ENCODE measurements at regions not wholly inside any gene's neighbourhood (a gene's known extent, or its start where the extent isn't known, plus 50 kb on each side); places are given as distances from the start of the nearest gene placed in this dataset.

DNA sequence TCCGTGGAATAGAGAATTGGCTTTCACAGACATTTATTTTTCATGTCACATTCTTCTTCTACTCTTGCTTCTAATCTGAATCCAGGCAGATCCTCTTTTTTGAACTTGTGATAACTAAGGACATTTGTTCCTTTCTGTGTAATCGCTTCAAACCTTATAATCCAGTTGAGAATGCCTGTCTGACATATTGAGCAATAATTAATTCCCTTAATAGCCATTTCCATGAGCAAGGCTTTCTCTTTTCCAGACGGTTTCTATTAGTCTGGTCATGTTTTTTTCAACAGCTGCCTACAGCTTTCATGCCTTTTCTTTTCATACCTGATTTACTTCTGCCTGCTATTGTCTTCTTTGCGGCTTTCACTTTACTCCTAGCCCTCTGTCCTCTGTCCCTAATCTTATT is 163.4 kb downstream of the CYYR1 start (continued):
- TF ChIP-seq GFI1B (tag by site-specific recombination; IDR thresholded peaks at IDR 0.05) (no peak), ZNF544 (tag by site-specific recombination; IDR thresholded peaks at IDR 0.05) (no peak), ZBTB1 (tag by site-specific recombination; IDR thresholded peaks at IDR 0.05) (no peak)

GRCh38 chr21:26408511-26408910 is 164.6 kb downstream of the CYYR1 start:
- no peaks in the 10 kb centered on the region for H3K36me3 ChIP-seq (ENCODE audit: control insufficient read depth in 2 of 2, insufficient read depth in 1 of 2, low read length in 2 of 2)
- no peak overlapping the region for H3K4me3 ChIP-seq (ENCODE audit: low read depth, low read length)
- no peak for TF ChIP-seq ZNF513 (tag by site-specific recombination; IDR thresholded peaks at IDR 0.05)
- no peak for TF ChIP-seq PRDM2 (tag by site-specific recombination; IDR thresholded peaks at IDR 0.05; ENCODE audit: borderline replicate concordance)
- TF ChIP-seq ZNF174 (tag by site-specific recombination; IDR thresholded peaks at IDR 0.05) = no peak
- no peak for TF ChIP-seq ZNF558 (tag by site-specific recombination; IDR thresholded peaks at IDR 0.05)
- TF ChIP-seq ZNF596 (tag by site-specific recombination; IDR thresholded peaks at IDR 0.05) = no peak
- TF ChIP-seq PRDM6 (tag by site-specific recombination; IDR thresholded peaks at IDR 0.05) = no peak
- TF ChIP-seq ZNF140 (tag by site-specific recombination; IDR thresholded peaks at IDR 0.05) = no peak
- no peak for TF ChIP-seq BCL11A (tag by site-specific recombination; IDR thresholded peaks at IDR 0.05; ENCODE audit: low read depth)
- TF ChIP-seq ZNF510 (tag by site-specific recombination; IDR thresholded peaks at IDR 0.05; ENCODE audit: insufficient replicate concordance) = no peak
- no peak for TF ChIP-seq ZNF555 (tag by site-specific recombination; conservative IDR thresholded peaks at IDR 0.05)
- TF ChIP-seq ZNF473 (tag by site-specific recombination; IDR thresholded peaks at IDR 0.05) = no peak
- POLR2A ChIA-PET = no interaction called here
- no peaks in the 10 kb centered on the region for H3K4me1 ChIP-seq (ENCODE audit: control insufficient read depth, insufficient read depth, low read length)
- CTCF ChIA-PET = no interaction called here
- H3K27ac ChIP-seq (ENCODE audit: extremely low read depth, low read depth, low read length) = no peak overlapping the region
- no peaks in the 10 kb centered on the region for H3K9me3 ChIP-seq (ENCODE audit: control insufficient read depth, insufficient read depth, low read depth, low read length)

- CTCF ChIA-PET = interaction anchor here (0.7 kb wide), 1 partner anchor 26 kb away, joined by 4 read pairs; no protein-coding TSS in a partner anchor
- H3K4me3 ChIP-seq (ENCODE audit: low read depth, low read length) = no peak overlapping the region
- H3K27ac ChIP-seq (ENCODE audit: extremely low read depth, low read depth, low read length) = no peak overlapping the region
- POLR2A ChIA-PET = no interaction called here
- H3K9me3 ChIP-seq (ENCODE audit: control insufficient read depth, insufficient read depth, low read depth, low read length) = no peaks in the 10 kb centered on the region
- no peaks in the 10 kb centered on the region for H3K4me1 ChIP-seq (ENCODE audit: control insufficient read depth, insufficient read depth, low read length)
- no peaks in the 10 kb centered on the region for H3K36me3 ChIP-seq (ENCODE audit: control insufficient read depth in 2 of 2, insufficient read depth in 1 of 2, low read length in 2 of 2)
- no peak for TF ChIP-seq ZNF777 (tag by site-specific recombination; IDR thresholded peaks at IDR 0.05; ENCODE audit: borderline replicate concordance)
- TF ChIP-seq ZNF600 (tag by site-specific recombination; IDR thresholded peaks at IDR 0.05) = no peak
- no peak for TF ChIP-seq ZNF292 (tag by site-specific recombination; IDR thresholded peaks at IDR 0.05; ENCODE audit: borderline replicate concordance, low read depth)
- TF ChIP-seq ZFP3 (tag by site-specific recombination; IDR thresholded peaks at IDR 0.05; ENCODE audit: low read depth) = no peak
- TF ChIP-seq ZNF23 (tag by site-specific recombination; IDR thresholded peaks at IDR 0.05; ENCODE audit: borderline replicate concordance) = no peak
- TF ChIP-seq ZNF433 (tag by site-specific recombination; IDR thresholded peaks at IDR 0.05; ENCODE audit: low read depth) = no peak
- no peak for TF ChIP-seq ZNF785 (tag by site-specific recombination; IDR thresholded peaks at IDR 0.05)
- TF ChIP-seq ZSCAN16 (tag by site-specific recombination; IDR thresholded peaks at IDR 0.05) = no peak
- TF ChIP-seq ZNF514 (tag by site-specific recombination; IDR thresholded peaks at IDR 0.05) = no peak
Measured at GRCh38 chr21:26406526-26406925, 166.6 kb downstream of the CYYR1 start.
